ENCODE measurements at regions not wholly inside any gene's neighbourhood (a gene's known extent, or its start where the extent isn't known, plus 50 kb on each side); places are given as distances from the start of the nearest gene placed in this dataset.
"Not testable (repeated sequence)": the region's sequence is repeated elsewhere in the genome, so short reads cannot be mapped to it uniquely, and the experiment has no call there.

DNA sequence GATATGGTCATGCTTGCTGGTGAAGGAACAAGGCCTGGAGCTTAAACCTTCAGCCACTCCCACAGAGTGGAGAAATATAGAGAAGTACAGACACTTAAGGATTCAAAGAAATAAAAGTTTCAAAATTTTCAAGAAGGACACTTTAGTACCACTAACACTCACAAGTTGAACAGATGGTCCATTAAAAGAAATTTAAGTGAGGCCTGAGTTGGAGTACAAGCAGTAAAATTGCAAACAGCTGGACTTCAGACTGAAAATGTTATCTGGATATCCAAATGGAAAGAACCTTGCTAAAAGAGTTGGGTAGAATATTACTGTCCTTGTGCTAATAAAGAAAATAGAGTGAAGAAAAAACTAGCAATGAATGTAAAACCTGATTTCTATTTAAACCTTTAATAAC lies 397.1 kb upstream of the KCNMB2 start:
- ATAC-seq = no peak
- H3K4me1 Mint-ChIP-seq = no peaks in the 10 kb centered on the region
- H3K9me3 Mint-ChIP-seq = peaks cover 13% of the 10 kb centered on the region
- DNase-seq = no peak
- H3K36me3 Mint-ChIP-seq (ENCODE audit: low read depth) = no peaks in the 10 kb centered on the region
- H3K27ac Mint-ChIP-seq = no peak overlapping the region
- no peaks in the 10 kb centered on the region for H3K27me3 Mint-ChIP-seq
- H3K4me3 Mint-ChIP-seq = no peak overlapping the region

DNA sequence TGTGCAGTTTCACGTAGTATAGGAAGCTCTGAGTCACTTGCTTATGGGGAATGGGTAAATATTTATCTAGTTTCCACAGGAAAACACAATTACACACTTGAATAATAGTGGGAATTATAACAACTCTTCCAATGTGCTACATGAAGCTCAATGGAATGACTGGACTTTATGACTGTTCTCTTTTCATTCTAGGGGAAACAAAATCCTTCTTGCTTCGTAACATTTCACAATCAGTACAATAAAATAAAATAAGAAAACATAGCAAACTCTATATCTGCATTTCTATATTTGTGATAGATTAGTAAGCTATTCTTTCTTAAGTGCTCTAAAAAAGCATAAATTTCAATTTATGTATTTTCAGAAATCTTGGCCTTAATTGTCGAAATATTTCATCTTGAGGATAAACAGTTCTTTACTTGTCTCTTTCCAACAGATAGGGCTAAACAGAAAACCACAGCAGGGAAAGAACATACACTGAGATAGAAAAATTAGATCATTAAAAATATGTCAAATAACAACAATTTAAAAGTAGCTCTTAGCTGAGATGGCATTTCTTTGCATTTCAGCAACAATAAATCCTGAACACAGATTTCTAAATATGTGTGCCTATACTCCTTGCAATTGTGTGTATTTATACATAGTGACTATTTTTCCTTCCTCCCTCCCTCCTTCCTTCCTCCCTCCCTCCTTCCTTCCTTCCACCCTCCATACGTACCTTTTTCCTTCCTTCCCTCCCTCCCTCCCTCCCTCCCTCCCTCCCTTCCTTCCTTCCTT lies 395.5 kb upstream of the KCNMB2 start:
- no peak overlapping the region for H3K27ac Mint-ChIP-seq
- no peak overlapping the region for H3K4me3 Mint-ChIP-seq
- no peak for ATAC-seq
- no peaks in the 10 kb centered on the region for H3K4me1 Mint-ChIP-seq
- H3K9me3 Mint-ChIP-seq = peaks cover 4% of the 10 kb centered on the region
- no peaks in the 10 kb centered on the region for H3K27me3 Mint-ChIP-seq
- no peaks in the 10 kb centered on the region for H3K36me3 Mint-ChIP-seq (ENCODE audit: low read depth)
- no peak for DNase-seq

GRCh38 chr3:178141305-178141684 lies 394.9 kb upstream of the KCNMB2 start:
- not testable (repeated sequence) for H3K27me3 Mint-ChIP-seq; H3K4me3 Mint-ChIP-seq; H3K9me3 Mint-ChIP-seq; H3K27ac Mint-ChIP-seq; ATAC-seq; H3K4me1 Mint-ChIP-seq; H3K36me3 Mint-ChIP-seq (ENCODE audit: low read depth); DNase-seq

GRCh38 chr3:178146406-178146831 lies 389.8 kb upstream of the KCNMB2 start:
- Mint-ChIP-seq H3K9me3 (peaks cover 3% of the 10 kb centered on the region), H3K4me1 (no peaks in the 10 kb centered on the region), H3K27me3 (no peaks in the 10 kb centered on the region), H3K4me3 (no peak overlapping the region), H3K27ac (no peak overlapping the region), H3K36me3 (ENCODE audit: low read depth) (no peaks in the 10 kb centered on the region)
- ATAC-seq = no peak
- DNase-seq = no peak

- no peaks in the 10 kb centered on the region for H3K9me3 Mint-ChIP-seq
- H3K4me3 Mint-ChIP-seq = no peak overlapping the region
- H3K4me1 Mint-ChIP-seq = peaks cover 3% of the 10 kb centered on the region
- H3K36me3 Mint-ChIP-seq (ENCODE audit: low read depth) = no peaks in the 10 kb centered on the region
- DNase-seq (no peak), ATAC-seq (no peak)
- H3K27ac Mint-ChIP-seq = no peak overlapping the region
- H3K27me3 Mint-ChIP-seq = no peaks in the 10 kb centered on the region
Measured at GRCh38 chr3:178147001-178147400, 389.2 kb upstream of the KCNMB2 start.

- Mint-ChIP-seq H3K27ac (no peak overlapping the region), H3K36me3 (ENCODE audit: low read depth) (no peaks in the 10 kb centered on the region), H3K4me1 (peaks cover 3% of the 10 kb centered on the region), H3K4me3 (no peak overlapping the region), H3K27me3 (no peaks in the 10 kb centered on the region), H3K9me3 (no peaks in the 10 kb centered on the region)
- DNase-seq = no peak
- no peak for ATAC-seq
Measured at GRCh38 chr3:178152031-178152806, 384.0 kb upstream of the KCNMB2 start.

- ATAC-seq = no peak
- H3K4me3 Mint-ChIP-seq = no peak overlapping the region
- H3K36me3 Mint-ChIP-seq (ENCODE audit: low read depth) = no peaks in the 10 kb centered on the region
- DNase-seq = no peak
- no peaks in the 10 kb centered on the region for H3K27me3 Mint-ChIP-seq
- H3K27ac Mint-ChIP-seq = no peak overlapping the region
- H3K4me1 Mint-ChIP-seq = peaks cover 3% of the 10 kb centered on the region
- H3K9me3 Mint-ChIP-seq = no peaks in the 10 kb centered on the region
Measured at GRCh38 chr3:178152988-178153387, 383.2 kb upstream of the KCNMB2 start.

DNA sequence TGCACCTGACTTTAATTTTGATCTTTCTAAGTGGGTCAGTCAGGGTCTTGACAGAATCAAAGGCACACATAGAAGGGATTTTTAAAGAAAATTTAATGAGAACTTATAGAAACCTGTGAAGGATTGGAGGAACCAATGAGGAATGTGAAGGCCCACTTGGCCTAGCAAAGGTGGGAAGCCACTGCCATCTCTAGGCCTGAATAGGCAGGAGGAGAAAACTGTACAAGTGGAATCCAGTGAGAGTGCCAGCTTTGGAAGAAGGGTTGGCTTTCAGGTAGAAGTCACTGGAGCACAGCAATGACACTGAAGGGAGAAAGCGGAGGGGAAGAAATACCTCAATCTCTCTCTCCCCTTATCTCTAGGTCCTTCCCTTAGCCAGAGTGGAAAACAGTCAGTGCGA lies 380.7 kb upstream of the KCNMB2 start:
- DNase-seq = no peak
- no peak overlapping the region for H3K4me3 Mint-ChIP-seq
- H3K4me1 Mint-ChIP-seq = peaks cover 3% of the 10 kb centered on the region
- no peak overlapping the region for H3K27ac Mint-ChIP-seq
- peaks cover 1% of the 10 kb centered on the region for H3K27me3 Mint-ChIP-seq
- no peaks in the 10 kb centered on the region for H3K36me3 Mint-ChIP-seq (ENCODE audit: low read depth)
- H3K9me3 Mint-ChIP-seq = no peaks in the 10 kb centered on the region
- ATAC-seq = no peak

- Mint-ChIP-seq H3K36me3 (ENCODE audit: low read depth) (no peaks in the 10 kb centered on the region), H3K4me3 (no peak overlapping the region), H3K4me1 (peaks cover 3% of the 10 kb centered on the region), H3K9me3 (no peaks in the 10 kb centered on the region), H3K27me3 (peaks cover 1% of the 10 kb centered on the region), H3K27ac (no peak overlapping the region)
- DNase-seq (no peak), ATAC-seq (no peak)
Measured at GRCh38 chr3:178156301-178156700, 379.9 kb upstream of the KCNMB2 start.

DNA sequence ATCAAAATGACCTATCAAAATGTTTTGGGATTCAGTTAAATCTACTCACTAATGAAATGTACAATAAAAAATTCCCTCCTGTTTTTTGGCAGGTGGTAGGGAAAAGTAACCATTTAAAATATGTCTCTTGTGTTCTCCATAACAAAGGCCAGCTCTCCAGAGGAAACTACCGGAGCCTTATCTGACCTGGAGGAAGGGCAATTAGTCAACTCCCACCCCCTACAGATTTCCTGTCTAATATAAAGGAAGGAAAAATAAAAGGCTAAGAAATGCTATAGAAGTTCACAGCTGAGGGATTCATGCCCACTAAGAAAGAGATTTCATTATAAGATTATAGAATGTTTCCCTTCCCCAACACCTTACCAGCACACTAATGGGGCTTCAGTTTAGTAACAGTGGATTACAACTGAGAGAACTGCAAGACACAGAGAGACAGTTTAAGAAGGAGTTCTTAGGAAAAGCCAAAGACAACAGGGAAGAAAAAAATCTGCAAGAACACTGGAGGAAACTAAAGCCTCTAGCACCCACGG lies 376.5 kb upstream of the KCNMB2 start:
- no peak overlapping the region for H3K4me3 Mint-ChIP-seq
- ATAC-seq = no peak
- no peaks in the 10 kb centered on the region for H3K9me3 Mint-ChIP-seq
- peaks cover 3% of the 10 kb centered on the region for H3K27me3 Mint-ChIP-seq
- no peaks in the 10 kb centered on the region for H3K4me1 Mint-ChIP-seq
- no peak for DNase-seq
- no peaks in the 10 kb centered on the region for H3K36me3 Mint-ChIP-seq (ENCODE audit: low read depth)
- no peak overlapping the region for H3K27ac Mint-ChIP-seq

DNA sequence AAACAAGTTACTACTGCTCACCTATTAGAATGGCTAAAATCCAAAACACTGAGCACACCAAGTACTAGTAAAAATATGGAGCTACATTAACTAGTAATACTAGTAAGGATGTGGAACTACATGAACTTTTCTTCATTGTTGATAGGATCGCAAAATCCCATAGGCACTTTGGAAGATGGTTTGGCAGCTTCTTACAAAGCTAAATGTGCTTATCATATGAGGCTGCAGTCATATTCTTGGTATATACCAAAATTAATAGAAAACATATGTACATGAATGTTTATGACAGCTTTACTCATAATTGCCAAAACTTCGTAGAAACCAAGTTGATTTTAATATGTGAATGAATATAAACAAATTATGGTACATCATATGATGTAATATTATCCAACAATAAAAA lies 366.8 kb upstream of the KCNMB2 start:
- Mint-ChIP-seq H3K27me3 (no peaks in the 10 kb centered on the region), H3K27ac (no peak overlapping the region), H3K9me3 (no peaks in the 10 kb centered on the region), H3K4me1 (no peaks in the 10 kb centered on the region), H3K36me3 (ENCODE audit: low read depth) (no peaks in the 10 kb centered on the region), H3K4me3 (no peak overlapping the region)
- ATAC-seq (no peak), DNase-seq (no peak)

GRCh38 chr3:178170698-178171535 lies 365.3 kb upstream of the KCNMB2 start:
- H3K36me3 Mint-ChIP-seq (ENCODE audit: low read depth) = no peaks in the 10 kb centered on the region
- no peak overlapping the region for H3K27ac Mint-ChIP-seq
- H3K4me1 Mint-ChIP-seq = no peaks in the 10 kb centered on the region
- no peaks in the 10 kb centered on the region for H3K27me3 Mint-ChIP-seq
- ATAC-seq (no peak), DNase-seq (no peak)
- no peak overlapping the region for H3K4me3 Mint-ChIP-seq
- H3K9me3 Mint-ChIP-seq = no peaks in the 10 kb centered on the region

DNA sequence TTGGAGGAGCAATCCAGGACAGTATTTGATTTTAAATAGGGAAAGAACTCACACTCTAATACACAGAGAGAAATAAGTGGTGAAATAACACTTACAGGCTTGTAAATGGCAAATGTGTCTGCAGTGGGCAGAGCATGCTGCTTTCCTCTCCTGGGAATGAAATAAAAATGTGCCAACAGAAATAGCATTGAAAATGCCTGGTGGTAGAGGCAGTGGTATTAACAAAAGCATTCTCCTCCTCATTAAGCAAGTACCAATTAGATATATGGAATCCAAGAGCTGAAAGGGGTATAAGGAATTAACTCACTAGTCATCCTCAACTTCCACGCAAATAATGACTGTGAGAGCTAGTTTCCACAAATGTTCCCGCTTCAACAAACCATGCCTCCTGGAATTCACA lies 364.1 kb upstream of the KCNMB2 start:
- Mint-ChIP-seq H3K9me3 (no peaks in the 10 kb centered on the region), H3K27me3 (no peaks in the 10 kb centered on the region)

DNA sequence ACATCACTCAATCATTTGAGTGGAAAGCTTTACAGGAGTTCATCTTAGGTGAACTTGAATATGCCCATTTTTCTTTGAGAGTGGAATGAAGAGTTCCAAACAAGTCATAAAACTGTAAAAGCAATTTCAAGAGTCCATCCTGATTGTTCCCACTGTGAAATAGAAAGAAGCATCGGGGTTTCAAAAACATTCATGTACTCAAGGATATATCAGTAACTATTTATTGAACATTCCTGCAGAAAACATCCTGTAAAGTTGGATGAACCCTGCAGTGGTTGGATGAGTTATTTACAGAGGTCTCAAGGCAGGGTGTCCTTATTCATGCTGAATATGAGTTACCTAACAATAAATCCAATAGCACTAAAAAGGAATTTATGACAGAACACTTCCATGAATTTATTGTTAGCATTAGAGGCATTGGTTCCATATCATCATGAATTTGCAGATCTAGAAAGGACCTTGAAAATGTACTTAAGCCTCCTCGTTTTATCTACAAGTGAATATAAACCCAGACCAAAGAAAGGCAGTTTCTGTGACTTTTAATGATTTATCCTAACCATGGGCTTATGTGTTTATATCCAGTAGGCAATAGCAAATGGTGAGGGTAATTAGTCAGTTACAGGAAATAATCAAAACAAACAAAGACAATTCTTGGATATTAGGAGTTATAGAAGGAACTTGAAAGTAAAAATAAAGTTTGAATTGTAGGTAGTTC lies 361.9 kb upstream of the KCNMB2 start:
- peaks cover 1% of the 10 kb centered on the region for H3K27me3 Mint-ChIP-seq
- no peaks in the 10 kb centered on the region for H3K4me1 Mint-ChIP-seq
- no peak for ATAC-seq
- no peaks in the 10 kb centered on the region for H3K9me3 Mint-ChIP-seq
- H3K36me3 Mint-ChIP-seq (ENCODE audit: low read depth) = no peaks in the 10 kb centered on the region
- no peak for DNase-seq
- no peak overlapping the region for H3K4me3 Mint-ChIP-seq
- H3K27ac Mint-ChIP-seq = no peak overlapping the region

More for the DNA sequence above, 364.1 kb upstream of the KCNMB2 start:
- DNase-seq (no peak), ATAC-seq (no peak)
- Mint-ChIP-seq H3K27ac (no peak overlapping the region), H3K36me3 (ENCODE audit: low read depth) (no peaks in the 10 kb centered on the region), H3K4me3 (no peak overlapping the region), H3K4me1 (no peaks in the 10 kb centered on the region)

Data from activated naive CD8-positive, alpha-beta T cell treated with anti-CD3 and anti-CD28 coated beads, Interleukin-2, amount 50 U/mL, for 24 hours (primary cell).